A673 (cell line): ENCODE measurements at regions not wholly inside any gene's neighbourhood (a gene's known extent, or its start where the extent isn't known, plus 50 kb on each side); places are given as distances from the start of the nearest gene placed in this dataset.
A peak's percentile ranks its signal among the peaks of the same experiment; 100 is the strongest.

Source experiments
- BruUV-seq: library from RNA; stranded (reverse); fragments of 400-500 nt; replicated peaks from 2 replicates; lab custom pipeline; 2021; lab: Mats Ljungman, UMichigan
- CTCF ChIA-PET: fragments of 300-600 bp; sonication (Branson Sonifier 250); formaldehyde crosslinking; loops from one replicate; lab custom pipeline; 2022; ENCODE audit warnings: antibody characterized with exemption; lab: Charles Lee
- POLR2A ChIA-PET: fragments of 300-600 bp; sonication (Branson Sonifier 250); formaldehyde crosslinking; loops from one replicate; lab custom pipeline; 2022; ENCODE audit warnings: antibody characterized with exemption; ENCODE audit not compliant: low non-redundant PET; lab: Charles Lee
- DNase-seq: peaks from one replicate; pipeline ENCODE4 v3.0.0-alpha.2; 2015; ENCODE audit warnings: low spot score
- H3K27ac ChIP-seq: fragments of 200-600 bp; sonication (generic); 2 replicates; pipeline ENCODE4 v1.5.1; 2016; ENCODE audit warnings: mixed run types, low read depth, mild to moderate bottlenecking, mixed read lengths, antibody characterized with exemption, low read length; ENCODE audit not compliant: poor library complexity, severe bottlenecking
- H3K27me3 ChIP-seq: fragments of 200-600 bp; sonication (generic); replicated peaks from 2 replicates; pipeline ENCODE4 v1.6.1; 2017; ENCODE audit warnings: mixed run types, low read depth, mild to moderate bottlenecking, mixed read lengths, antibody characterized with exemption, low read length; ENCODE audit not compliant: insufficient read depth, poor library complexity
- H3K36me3 ChIP-seq: fragments of 200-600 bp; sonication (generic); 2 replicates; pipeline ENCODE4 v1.6.1; 2016; ENCODE audit warnings: mixed run types, mild to moderate bottlenecking, mixed read lengths, antibody characterized with exemption, low read length; ENCODE audit not compliant: insufficient read depth, poor library complexity, severe bottlenecking
- H3K4me1 ChIP-seq: fragments of 200-600 bp; sonication (generic); 2 replicates; pipeline ENCODE4 v1.6.1; 2017; ENCODE audit warnings: mixed run types, mild to moderate bottlenecking, mixed read lengths, antibody characterized with exemption, low read length; ENCODE audit not compliant: insufficient read depth, poor library complexity, severe bottlenecking
- H3K4me3 ChIP-seq: fragments of 200-600 bp; sonication (generic); 2 replicates; pipeline ENCODE4 v1.5.1; 2016; ENCODE audit warnings: low read depth, mixed run types, mild to moderate bottlenecking, mixed read lengths, low read length; ENCODE audit not compliant: poor library complexity, severe bottlenecking
- H3K9me3 ChIP-seq: fragments of 200-600 bp; sonication (generic); 2 replicates; pipeline ENCODE4 v1.6.1; 2016; ENCODE audit warnings: mixed run types, low read depth, mild to moderate bottlenecking, mixed read lengths, antibody characterized with exemption, low read length; ENCODE audit not compliant: poor library complexity, severe bottlenecking
- CTCF ChIP-seq: fragments of 300-800, 200-600 bp; sonication (generic); conservative IDR thresholded peaks from 2 replicates; pipeline ENCODE4 v1.5.1; 2017; ENCODE audit warnings: low read depth, mild to moderate bottlenecking, antibody characterized with exemption, low read length, moderate library complexity, mixed read lengths
- EZH2 ChIP-seq: fragments of 200-600 bp; sonication (generic); IDR thresholded peaks from 2 replicates; pipeline ENCODE4 v1.6.1; 2017; ENCODE audit warnings: borderline replicate concordance, low read depth, mild to moderate bottlenecking, mixed read lengths, antibody characterized with exemption, low read length; ENCODE audit not compliant: poor library complexity, severe bottlenecking
- intact Hi-C: fragments of 100-400 bp; cut with micrococcal nuclease; formaldehyde crosslinking; loops from one replicate; pipeline ENCODE4 v1.10.0; 2022; ENCODE audit not compliant: unreplicated experiment

- intact Hi-C loops: no loop called here
- TF ChIP-seq CTCF: no peak
- no peak for TF ChIP-seq EZH2
- no TSS peak for BruUV-seq
- H3K9me3 ChIP-seq: no peaks in the 10 kb centered on the region
- H3K27me3 ChIP-seq: peaks cover 22% of the 10 kb centered on the region
- peak; percentile 80 for DNase-seq
- H3K4me1 ChIP-seq: peaks cover 6% of the 10 kb centered on the region
- no peak overlapping the region for H3K27ac ChIP-seq
- H3K4me3 ChIP-seq: no peak overlapping the region
- no peaks in the 10 kb centered on the region for H3K36me3 ChIP-seq
- CTCF ChIA-PET: interaction anchor here (0.8 kb wide), 1 partner anchor 321 kb away, joined by 3 read pairs; no protein-coding TSS in a partner anchor
- POLR2A ChIA-PET: no interaction called here
Measured at GRCh38 chr15:91385311-91385710, 285.3 kb downstream of the SV2B start.

- H3K4me1 ChIP-seq: no peaks in the 10 kb centered on the region
- H3K27me3 ChIP-seq: peaks cover 13% of the 10 kb centered on the region
- H3K4me3 ChIP-seq: no peak overlapping the region
- DNase-seq: no peak
- no TSS peak for BruUV-seq
- CTCF ChIA-PET: no interaction called here
- no peak for TF ChIP-seq EZH2
- no peak for TF ChIP-seq CTCF
- no peak overlapping the region for H3K27ac ChIP-seq
- no peaks in the 10 kb centered on the region for H3K36me3 ChIP-seq
- no peaks in the 10 kb centered on the region for H3K9me3 ChIP-seq
- POLR2A ChIA-PET: no interaction called here
- intact Hi-C loops: no loop called here
Measured at GRCh38 chr15:91393186-91393585, 293.1 kb downstream of the SV2B start.

GRCh38 chr15:91400481-91400880, 300.4 kb downstream of the SV2B start:
- H3K27me3 ChIP-seq: no peaks in the 10 kb centered on the region
- intact Hi-C loops: no loop called here
- ChIA-PET CTCF (no interaction called here), POLR2A (no interaction called here)
- no peaks in the 10 kb centered on the region for H3K36me3 ChIP-seq
- TF ChIP-seq EZH2 (no peak), CTCF (no peak)
- no peaks in the 10 kb centered on the region for H3K9me3 ChIP-seq
- DNase-seq: no peak
- no peak overlapping the region for H3K27ac ChIP-seq
- no peaks in the 10 kb centered on the region for H3K4me1 ChIP-seq
- no peak overlapping the region for H3K4me3 ChIP-seq
- no TSS peak for BruUV-seq
